HG03558 (cell line): ENCODE measurements at regions not wholly inside any gene's neighbourhood (a gene's known extent, or its start where the extent isn't known, plus 50 kb on each side); places are given as distances from the start of the nearest gene placed in this dataset.
"Not testable (repeated sequence)": the region's sequence is repeated elsewhere in the genome, so short reads cannot be mapped to it uniquely, and the experiment has no call there.

Experiments
- ATAC-seq: cut with Tn5 transposase; IDR thresholded peaks from one replicate; pipeline ENCODE4 v1.9.1; 2021; ENCODE audit warnings: moderate number of reproducible peaks; ENCODE audit not compliant: unreplicated experiment; ENCODE audit errors: extremely low read depth

DNA sequence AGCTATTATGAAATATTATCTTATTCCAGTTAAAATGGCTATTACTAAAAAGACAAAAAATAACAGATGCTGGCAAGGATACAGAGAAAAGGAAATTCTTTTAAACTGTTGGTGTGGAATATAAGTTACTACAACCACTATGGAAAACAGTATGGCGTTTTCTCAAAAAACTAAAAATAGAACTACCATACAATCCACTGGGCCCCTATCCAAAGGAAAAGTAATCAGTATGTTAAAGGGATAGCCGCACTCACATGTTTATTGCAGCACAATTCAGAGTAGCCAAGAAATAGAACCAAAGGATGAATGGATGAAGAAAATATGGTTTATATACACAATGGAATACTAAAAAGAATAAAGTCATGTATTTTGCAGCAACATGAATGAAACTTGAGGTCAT, 303.8 kb upstream of the ECI2 start:
- ATAC-seq, result no peak

DNA sequence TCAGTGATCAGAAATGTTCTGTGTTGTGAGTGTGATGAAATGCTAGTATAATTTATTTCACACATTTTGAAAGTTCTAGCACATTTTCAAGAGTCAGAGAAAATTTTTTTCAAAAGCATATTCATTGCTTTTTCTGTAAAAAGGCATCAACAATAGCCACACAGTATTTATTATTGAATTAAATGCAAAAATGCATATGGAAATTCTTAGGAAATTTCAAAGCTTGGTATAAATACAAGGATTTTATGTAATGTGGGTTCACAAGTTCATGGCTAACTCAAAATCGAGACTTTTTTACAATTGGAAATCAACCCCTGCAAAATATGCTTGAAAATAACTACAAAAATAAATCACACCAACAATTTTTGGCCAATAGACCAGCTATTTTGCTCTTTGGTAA, 302.0 kb upstream of the ECI2 start:
- no peak for ATAC-seq

DNA sequence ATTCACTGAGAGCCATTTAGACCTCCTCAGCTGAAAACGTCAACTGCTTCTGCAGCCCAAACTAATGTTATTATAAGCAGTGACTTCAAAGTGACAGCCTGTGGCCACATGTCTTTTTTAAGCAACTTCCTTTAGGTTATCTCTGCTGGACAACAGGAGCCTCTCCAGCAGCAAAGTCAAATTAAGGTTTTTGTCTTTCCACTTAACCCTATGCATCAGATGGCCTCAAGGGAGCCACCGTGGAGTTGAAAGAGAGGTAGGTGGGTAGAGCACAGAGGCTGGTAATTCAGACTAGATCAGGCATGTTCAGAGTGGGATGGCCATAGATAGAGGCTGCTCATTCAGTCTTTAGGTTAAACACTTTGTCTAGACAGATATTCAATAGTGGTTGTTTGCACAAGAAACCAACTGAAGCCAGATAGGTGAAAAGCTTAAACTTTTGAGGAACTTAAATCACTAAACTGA, 300.6 kb upstream of the ECI2 start:
- no peak for ATAC-seq

DNA sequence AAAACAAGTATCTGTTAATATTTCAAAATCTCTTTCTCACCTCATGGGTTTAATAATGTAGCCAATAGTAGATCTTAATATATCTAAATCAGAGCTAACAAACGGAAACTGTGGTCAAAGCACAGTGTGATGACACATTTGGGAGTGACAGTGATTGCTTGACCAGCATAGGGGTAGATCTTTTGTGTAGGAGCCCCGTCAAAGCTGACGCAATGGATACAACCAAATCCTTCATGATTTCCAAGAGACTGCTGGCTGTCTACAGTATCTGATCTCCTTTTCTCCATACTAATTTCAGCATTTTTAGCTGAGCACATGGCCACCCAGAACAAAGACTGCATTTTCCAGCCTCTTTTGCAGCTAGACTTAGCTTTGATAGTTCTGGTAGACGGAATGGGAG, 299.3 kb upstream of the ECI2 start:
- no peak for ATAC-seq

DNA sequence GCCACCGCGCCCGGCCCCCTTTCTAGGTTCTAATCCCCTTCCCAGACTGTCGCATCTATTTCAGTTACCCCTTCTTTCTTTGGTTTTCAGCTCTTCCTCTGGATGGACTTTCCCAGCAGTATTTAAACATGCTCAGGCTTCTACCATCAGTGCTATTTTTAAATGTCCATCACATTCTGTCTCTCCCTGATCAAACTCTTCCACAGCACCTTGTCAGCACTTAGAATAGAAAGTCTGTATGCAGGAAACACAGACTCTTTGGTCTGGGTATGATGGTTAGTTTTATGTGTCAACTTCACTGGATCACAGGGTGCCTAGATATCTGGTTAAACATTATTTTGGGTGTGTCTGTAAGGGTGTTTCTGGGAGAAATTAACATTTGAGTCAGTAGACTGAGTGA, 297.8 kb upstream of the ECI2 start:
- ATAC-seq, result no peak

DNA sequence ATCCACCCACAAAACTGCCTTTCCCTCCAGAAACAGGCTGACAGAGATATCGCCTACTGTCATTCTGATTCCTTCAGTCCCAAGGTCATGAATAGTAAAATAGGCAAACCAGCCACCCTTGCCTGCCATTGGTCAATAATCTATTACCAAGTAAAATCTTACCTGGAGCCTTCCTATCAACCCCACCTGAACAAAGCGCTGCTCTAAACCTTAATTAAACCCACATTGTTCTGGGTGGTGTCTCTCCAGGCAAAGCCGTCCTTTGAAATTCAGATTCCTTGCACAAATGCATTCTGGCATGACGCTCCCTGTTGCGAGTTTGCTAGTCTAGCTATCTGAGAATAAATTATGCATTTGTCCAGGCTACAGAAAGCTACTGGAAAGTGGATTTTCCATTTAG, 291.6 kb upstream of the ECI2 start:
- ATAC-seq, result no peak

DNA sequence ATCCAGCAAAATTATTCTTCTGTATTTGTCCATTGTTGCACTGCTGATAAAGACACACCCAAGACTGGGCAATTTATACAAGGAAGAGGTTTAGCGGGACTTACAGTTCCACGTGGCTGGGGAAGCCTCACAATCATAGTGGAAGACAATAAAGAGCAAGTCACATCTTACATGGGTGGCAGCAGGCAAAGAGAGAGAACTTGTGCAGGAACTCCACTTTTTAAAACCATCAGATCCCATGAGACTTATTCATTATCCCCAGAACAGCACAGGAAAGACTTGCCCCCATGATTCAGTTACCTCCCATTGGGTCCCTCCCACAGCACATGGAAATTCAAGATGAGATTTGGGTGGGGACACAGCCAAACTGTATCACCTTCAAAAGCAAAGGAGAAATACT, 286.5 kb upstream of the ECI2 start:
- ATAC-seq, result no peak

DNA sequence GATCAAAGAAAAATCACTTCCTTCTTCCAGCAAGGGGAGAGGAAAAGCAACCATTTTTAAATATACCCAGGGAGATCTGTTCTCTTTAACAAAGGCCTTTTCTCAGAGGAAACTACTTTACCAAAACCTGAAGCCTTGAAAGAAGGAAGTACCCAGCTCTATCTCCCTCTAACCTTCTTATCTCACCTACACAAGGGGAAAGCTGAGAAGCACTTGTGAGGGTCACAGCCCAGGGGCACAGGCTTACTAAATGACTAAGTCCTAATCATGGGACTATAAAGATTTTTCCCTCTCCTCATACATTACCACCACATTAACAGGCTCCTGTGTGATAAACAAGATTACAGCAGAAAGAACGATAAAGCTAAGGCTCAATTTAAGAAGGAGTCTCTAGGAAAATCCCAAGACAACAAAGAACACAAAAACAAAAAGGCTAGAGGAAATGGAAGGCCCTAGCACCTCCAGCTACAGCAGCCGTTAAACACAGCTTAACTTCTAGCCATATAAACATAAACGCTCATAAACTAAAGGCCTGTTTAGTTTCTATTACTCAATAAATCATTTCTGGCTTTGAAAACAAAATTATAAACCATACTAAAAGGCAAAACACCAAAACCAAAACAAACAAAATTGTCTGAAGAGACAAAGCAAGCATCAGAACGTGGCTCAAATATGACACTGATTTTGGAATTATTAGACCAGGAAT, 284.9 kb upstream of the ECI2 start:
- ATAC-seq, result no peak

DNA sequence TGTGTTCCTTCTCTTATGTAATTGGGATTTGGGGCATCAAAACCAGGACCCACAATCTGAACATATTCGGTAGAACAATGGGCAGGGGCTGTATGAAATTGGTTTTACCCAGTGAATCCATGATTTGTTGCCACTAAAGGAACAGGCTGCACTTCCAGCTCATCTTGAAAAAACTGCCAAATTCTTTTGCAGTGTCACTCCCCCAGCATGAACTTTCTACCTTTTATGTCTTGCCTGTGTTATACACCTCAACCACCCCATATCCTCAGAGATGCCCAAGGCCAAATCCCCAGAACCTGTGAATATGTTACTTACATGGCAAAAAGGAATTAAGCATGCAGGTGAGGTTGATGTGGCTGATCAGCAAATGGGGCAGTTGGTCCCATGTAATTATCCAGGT, 280.2 kb upstream of the ECI2 start:
- no peak for ATAC-seq

DNA sequence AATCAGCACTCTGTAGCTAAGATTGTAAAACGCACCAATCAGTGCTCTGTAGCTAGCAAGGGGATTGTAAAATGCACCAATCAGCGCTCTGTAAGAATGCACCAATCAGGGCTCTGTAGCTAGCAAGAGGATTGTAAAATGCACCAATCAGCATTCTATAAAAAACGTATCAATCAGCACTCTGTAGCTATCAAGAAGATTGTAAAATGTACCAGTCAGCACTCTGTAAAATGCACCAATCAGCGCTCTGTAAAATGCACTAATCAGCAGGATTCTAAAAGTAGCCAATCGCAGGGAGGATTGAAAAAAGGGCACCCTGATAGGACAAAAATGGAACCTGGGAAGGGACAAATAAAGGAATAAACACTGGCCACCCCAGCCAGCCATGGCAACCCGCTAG, 278.7 kb upstream of the ECI2 start:
- ATAC-seq, result not testable (repeated sequence)

DNA sequence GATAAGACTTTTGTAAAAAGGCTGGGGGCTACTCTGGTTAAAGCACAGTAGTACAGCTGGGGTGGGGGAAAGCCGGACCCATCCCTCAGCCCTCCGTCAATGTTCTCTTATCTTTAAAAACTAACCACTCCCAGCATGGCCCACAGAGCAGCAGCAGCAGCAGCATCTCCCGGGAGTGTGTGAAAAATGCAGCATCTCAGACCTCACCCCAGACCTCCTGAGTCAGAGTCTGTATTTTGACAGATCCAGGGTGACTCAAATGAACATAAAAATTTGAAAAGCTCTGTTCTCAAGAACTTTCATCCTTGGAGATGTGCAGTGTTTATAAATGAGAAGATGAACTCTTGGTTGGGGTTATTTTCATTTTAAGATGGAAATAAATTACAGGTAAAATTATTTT, 277.7 kb upstream of the ECI2 start:
- no peak for ATAC-seq

DNA sequence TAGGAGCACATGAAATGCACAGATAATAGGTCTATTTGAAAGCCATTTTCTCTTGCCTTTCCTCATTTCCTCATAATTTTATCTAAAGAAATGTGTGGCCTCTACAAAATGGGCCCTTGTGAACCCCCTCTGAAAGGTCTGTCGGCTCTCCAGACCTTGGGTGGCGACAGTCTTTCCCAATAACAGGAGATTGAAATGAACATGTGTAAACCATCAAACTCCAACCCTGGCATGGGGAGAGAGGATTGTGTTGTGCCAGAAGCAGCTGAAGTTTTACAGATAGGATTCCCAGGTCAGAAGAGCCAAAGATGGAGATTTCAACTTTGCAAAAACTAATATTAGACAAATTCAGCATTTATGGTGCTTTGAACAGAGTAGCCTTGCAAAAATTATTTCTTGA, 277.1 kb upstream of the ECI2 start:
- ATAC-seq, result no peak

DNA sequence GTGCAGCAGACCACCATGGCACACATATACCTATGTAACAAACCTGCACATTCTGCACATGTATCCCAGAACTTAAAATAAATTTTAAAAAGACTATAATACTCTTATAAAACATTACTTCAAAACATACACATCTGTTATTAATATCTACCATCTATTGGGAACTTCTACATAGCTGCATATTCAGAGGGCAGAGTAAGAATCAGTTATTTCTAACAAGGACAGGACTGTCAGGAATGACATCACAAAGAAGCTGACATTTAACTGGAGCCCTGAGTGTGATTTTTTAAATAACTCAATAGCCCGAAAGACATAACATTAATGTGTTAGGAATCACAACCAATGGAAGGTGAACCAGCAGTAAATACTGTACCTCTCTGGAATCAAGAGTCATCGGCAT, 276.7 kb upstream of the ECI2 start:
- no peak for ATAC-seq

DNA sequence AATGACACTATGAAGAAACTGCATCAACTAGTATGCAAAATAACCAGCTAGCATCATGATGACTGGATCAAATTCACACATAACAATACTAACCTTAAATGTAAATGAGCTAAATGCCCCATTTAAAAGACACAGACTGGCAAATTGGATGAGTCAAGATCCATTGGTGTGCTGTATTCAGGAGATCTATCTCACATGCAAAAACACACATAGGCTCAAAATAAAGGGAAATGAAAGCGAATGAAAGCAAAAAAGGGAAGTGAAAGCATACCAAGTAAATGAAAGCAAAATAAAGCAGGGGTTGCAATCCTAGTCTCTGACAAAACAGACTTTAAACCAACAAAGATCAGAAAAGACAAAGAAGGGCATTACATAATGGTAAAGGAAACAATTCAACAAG, 272.3 kb upstream of the ECI2 start:
- ATAC-seq, result peak; percentile 94

DNA sequence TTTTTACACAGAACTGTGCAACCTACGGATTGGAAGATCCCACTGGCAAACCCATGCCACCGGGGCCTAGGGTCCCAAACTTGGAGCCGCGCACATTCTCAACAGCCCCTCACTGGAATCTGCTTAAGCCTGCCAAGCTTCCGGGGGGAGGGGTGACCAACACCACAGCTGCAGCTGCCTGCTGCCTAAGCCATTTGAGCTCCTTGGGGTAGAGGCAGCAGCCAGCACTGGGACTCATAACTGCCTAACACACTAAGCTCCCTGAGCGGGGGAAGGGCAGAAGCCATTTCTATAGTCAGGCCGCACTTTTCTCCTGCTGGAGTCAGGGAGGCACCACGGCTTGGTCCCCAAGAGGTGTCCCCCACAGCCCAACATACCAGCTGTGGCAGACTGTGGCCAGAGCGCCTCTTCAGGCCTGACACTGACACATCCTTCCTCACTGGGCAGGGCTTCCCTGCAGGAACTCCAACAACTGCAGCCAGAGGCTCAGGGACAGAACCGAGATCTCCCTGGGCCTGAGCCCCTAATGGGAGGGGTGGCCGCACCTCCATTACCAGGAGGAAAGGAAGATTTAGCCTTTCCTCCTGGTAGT, 270.3 kb upstream of the ECI2 start:
- ATAC-seq, result no peak

DNA sequence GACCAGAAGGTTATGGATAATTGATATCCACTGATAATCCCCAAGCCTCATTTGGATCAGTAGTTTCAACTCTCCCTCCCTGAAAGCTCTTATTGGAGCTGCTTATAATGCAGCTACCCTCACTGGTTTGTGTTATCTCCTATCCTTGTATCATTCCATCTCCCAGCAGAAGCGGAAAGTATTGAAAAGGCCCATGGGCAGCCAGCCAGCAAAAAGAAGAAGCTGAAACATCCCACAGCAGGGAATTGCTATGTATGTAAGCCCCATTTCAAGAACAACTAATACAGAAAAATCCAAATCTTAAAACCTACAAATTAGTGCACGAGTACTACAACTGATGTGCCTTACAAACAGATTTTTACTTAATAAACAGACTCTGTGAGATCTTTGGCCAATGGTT, 269.0 kb upstream of the ECI2 start:
- no peak for ATAC-seq

DNA sequence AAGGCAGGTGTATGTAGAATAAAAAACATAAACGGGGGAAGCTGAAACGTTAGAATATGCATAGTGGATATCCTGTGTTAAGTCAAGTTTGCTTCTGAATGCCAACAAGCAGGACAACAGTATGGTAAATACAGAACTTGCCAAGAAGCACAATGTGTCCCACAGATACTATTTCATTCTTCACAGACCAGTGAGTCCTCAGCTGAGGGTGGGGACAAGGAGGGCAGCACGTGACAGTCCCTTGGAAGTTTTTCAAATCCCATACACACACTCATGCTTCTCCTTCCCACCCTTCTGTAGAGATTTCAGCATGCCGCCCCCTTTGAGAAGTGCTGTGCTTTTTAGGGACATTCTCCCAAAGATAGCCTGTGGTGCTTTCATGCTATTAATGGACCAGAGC, 268.5 kb upstream of the ECI2 start:
- no peak for ATAC-seq

DNA sequence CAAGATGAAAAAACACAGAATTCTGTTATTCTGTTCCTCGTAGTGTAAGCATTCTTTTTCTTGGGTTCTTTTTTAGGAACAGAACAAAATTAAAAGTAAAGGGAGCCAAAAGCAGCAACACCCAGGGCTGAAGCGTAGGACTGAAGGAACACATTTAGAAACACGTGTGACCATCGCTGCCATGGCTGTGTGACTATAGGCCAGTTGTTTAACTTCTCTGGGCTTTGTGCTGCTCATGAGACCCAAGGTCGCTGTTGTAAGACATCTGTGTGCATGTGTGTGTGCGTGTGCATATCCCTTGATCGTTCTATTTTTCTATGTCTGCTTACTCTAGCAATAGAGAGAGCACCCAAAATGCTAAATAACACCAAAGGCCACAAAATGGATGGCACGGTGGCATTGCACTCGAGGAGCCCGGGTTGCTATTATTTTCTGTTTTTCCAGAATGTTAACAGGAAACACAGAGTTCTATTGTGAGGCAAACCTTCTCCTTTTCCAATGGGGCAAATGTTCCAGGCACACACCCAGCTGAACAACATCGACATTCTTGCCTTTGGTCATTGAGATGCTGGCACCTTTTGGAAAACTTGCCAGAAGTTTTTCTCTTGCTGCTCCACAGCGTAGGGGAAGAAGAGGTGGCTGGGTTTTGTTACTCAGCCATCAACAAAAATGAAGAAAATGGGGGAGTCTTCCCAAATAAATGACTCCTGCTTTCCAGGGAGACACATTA, 267.8 kb upstream of the ECI2 start:
- ATAC-seq, result no peak

DNA sequence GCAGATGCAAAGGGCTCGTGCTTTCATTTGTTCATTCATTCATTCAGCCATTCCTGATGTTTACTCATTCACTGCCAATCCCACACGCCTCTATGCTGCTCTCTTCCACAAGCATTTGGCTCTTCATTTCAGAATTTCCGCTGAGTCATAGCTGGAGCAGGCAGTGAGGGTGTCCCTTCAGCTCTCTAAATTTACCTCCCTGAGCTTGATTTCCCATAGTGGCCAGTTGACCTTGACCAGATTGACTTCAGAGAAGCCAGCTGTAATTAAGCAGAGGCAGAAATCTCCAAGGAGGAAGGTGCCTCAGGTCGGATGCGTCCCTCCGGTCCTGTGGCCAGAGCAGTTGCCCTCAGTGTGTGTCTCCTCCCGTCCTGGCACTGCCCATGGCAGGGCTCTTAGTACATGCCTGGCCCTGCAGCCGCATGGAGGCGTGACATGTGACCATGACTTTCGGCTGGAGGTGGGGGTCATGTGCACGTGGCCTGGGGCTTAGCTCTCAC, 267.2 kb upstream of the ECI2 start:
- no peak for ATAC-seq

DNA sequence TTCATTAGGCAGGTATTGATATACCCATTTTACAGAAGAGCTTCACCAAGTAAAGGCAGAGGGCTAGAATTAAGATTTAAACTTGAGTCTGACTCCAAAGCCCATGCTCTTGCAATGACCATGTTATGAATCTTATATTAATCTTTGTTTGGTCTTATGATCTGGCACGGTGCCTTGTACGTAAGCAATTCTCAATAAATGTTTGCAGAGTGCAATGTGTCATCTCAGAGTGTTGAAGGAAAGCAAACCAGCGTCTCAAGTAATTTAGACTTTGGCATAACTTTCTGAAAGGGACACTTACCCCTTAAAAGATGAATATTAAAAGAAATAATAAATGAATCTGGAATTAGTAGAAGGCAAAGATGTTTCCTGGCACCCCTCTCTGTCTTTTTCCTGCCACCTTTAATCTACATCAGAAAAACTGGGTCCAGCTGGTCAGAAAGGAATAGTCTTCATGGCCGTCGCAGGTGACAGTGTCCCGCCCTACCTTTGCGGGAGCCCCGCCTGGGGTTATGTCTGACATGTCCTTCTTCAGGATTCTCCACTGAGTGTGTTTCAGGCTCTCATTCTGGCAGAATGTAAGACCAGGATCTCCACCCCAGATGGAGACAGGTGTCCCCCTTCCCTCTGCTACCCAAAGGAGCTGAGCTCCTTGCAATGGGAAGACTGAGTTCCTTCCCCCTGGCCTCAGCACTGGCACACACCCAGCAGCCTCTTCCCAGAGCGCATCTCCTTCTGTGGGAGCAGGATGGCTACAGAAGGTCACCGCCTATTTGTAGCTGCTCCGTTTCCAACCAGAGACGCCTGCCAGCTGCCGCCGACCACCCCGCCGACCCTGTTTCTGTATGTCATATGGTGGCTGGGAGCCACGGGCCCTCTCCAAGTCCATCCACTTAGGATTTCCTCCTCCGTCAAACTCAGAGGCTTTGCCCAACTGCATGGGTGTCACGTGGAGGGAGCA, 266.3 kb upstream of the ECI2 start:
- ATAC-seq, result no peak
